GM18505 (cell line): ENCODE measurements at regions not wholly inside any gene's neighbourhood (a gene's known extent, or its start where the extent isn't known, plus 50 kb on each side); places are given as distances from the start of the nearest gene placed in this dataset.

ENCODE experiments used
- ATAC-seq: cut with Tn5 transposase; IDR thresholded peaks from one replicate; pipeline ENCODE4 v1.9.1; 2021; ENCODE audit not compliant: unreplicated experiment
- POLR2A ChIP-seq: IDR thresholded peaks from 4 replicates; pipeline ENCODE4 v1.6.1; 2011; ENCODE audit warnings: borderline replicate concordance; ENCODE audit not compliant: insufficient read depth, insufficient read length; ENCODE audit errors: extremely low read depth

DNA sequence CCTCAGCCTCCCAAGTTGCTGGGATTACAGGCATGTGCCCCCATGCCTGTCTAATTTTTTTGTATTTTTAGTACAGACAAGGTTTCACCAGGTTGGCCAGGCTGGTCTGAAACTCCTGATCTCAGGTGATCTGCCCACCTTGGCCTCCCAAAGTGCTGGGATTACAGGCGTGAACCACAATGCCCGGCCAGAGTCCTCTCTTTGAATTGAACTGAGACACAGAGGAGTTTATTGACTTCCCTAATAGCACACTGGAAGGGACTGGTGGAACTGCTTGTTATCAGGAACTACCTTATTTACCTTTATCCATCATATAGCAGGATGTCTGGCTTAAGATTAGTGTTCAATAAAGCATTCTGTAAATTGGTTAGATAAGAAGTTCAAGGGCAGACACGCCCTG, 613.8 kb downstream of the EFNB2 start:
- no peak for ATAC-seq
- no peak for TF ChIP-seq POLR2A

GRCh38 chr13:105920370-105920769, 615.1 kb downstream of the EFNB2 start:
- no peak for ATAC-seq

GRCh38 chr13:105918842-105919741, 616.4 kb downstream of the EFNB2 start:
- ATAC-seq, result no peak
- TF ChIP-seq POLR2A, result no peak

More at GRCh38 chr13:105920370-105920769, 615.1 kb downstream of the EFNB2 start:
- TF ChIP-seq POLR2A, result no peak

GRCh38 chr13:105915146-105915850, 620.2 kb downstream of the EFNB2 start:
- ATAC-seq, result no peak
- no peak for TF ChIP-seq POLR2A

- TF ChIP-seq POLR2A, result no peak
- no peak for ATAC-seq
These were observed 621.0 kb downstream of the EFNB2 start for GRCh38 chr13:105914291-105915036.

DNA sequence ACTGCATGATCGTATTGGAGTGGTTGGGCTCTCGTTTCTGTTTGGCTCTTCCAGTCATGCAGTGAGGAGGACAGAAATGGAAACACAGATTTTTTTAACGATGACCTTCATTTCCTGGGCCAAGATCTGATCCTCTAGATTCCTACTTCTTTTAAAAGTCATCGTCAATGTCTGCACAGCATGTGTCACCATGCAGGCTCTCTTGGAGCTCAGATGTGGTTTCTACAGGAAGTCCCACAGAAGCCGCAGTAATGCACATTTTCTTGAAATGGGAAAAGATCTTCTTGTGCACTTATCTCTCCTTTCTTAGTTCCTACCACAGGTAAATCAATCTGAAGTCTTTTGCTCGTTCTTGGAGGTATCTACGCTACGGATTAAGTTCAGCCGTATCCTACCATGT, 626.9 kb downstream of the EFNB2 start:
- no peak for ATAC-seq
- no peak for TF ChIP-seq POLR2A

DNA sequence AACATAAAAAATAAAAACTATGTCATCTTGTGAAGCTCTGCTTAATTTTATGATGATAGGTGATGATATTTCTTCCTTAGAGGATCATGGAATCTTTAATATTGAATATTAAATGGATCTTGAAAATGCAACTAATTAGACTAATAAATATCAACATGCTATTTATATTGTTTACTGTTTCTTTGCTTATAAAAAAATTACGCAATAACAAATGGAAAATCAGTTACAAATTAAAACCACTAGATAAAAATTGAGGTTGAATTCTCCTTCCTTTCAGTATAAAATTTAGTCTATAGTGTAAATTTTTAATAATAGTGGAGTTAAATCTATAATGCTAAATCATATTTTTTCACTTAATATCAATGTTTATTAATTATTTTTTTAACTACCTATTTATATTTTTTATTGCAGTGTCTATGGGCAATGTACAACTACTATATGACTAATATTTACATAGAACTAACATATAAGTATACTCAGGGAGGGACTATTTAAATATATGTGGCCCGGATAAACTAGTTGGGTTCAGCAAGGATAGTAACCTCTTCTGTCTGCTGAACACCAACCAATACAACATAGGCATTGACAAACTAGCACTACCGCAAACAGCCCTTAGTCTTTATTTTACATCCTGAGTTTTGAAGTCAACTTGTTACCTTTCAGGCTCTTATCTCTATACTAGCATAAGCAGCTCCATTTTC, 628.0 kb downstream of the EFNB2 start:
- TF ChIP-seq POLR2A, result no peak
- ATAC-seq, result no peak

DNA sequence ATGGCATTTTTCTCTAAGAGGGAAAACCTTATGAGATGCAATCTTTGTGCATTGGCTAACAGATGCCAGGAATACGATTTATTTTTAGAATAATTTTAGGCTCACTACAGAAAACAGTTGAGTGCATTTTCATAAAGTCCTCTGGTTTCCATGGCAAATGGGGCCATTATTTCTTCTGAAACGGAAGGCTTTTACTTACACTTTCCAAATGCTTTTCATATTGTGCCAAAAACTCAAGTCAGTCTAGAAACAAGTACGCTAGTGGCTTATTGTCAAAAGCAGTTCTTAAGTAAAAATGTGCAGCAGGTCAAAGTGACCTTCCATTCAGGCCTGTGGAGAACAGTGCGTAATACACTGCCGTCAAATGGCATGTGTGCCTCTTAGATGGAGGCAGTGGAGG, 628.7 kb downstream of the EFNB2 start:
- no peak for ATAC-seq
- no peak for TF ChIP-seq POLR2A

- TF ChIP-seq POLR2A, result no peak
- no peak for ATAC-seq
These were observed 631.3 kb downstream of the EFNB2 start for GRCh38 chr13:105904034-105904742.

DNA sequence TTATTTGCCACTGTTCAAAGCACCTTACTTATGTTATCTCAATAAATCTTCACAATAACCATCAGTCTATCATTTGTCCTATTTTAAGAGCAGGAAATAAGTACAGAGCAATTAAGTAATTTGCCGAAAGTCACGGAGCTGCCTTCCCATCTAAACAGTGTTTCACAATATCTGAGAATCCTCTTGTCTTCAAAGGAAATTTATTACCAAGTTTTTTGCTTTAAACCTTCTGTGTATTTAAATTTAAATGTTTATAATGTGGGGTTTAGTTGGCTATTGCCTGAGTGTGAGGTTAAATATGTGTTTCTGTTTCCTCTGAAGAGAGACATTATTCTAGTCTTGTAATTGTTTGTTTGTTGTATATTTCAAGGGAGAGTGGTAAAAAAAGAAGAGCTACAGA, 633.1 kb downstream of the EFNB2 start:
- TF ChIP-seq POLR2A, result no peak
- no peak for ATAC-seq

DNA sequence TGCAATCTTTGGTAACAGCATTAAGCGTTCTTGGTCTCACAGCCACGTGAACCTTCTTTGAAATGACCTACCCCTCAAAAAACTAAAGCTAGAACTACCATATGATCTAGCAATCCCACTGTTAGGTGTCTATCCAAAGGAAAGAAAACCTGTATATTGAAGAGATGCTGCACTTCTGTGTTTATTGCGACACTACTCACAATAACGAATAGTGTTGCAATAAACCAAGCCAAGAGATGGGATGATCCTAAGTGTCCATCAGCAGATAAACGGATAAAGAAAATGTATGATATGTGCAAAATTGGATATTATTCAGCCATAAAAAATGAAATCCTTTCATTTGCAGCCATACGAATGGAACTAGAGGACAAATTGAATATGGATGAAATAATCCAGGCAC, 637.9 kb downstream of the EFNB2 start:
- ATAC-seq, result no peak
- no peak for TF ChIP-seq POLR2A

GRCh38 chr13:105894697-105895096, 640.8 kb downstream of the EFNB2 start:
- ATAC-seq, result no peak
- no peak for TF ChIP-seq POLR2A

GRCh38 chr13:105890509-105890908, 645.0 kb downstream of the EFNB2 start:
- no peak for TF ChIP-seq POLR2A
- no peak for ATAC-seq

DNA sequence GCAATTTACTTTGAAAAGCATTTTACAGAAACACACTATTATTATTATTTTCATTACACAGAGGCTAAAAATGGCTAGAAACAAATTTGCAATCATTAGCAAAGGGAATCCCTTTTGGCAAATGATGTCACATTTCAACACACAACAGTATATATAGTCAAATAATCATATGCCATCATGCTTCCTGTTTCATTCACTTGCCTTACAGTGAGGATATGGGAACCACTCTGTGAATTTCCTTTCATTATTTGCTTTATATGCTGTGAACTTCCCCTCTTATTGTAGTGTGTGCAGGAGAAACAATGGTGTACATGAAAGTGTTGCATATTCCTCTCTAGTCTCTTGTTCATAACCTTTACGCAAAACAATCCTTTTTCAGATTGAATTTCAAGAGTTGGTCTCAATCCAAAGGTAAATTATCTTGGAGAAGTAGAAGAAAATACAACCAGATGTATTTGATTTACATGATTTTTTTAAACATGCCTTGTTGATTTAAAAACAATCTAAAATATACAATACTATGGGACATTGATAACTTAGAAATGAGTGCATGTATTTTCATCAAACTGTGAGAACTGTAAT, 657.3 kb downstream of the EFNB2 start:
- no peak for ATAC-seq
- TF ChIP-seq POLR2A, result no peak
